CD4-positive, alpha-beta T cell (primary cell): ENCODE measurements at regions not wholly inside any gene's neighbourhood (a gene's known extent, or its start where the extent isn't known, plus 50 kb on each side); places are given as distances from the start of the nearest gene placed in this dataset.
A peak's percentile ranks its signal among the peaks of the same experiment; 100 is the strongest.

Source experiments
- ATAC-seq: fragments of 200-7000 bp; cut with Tn5 transposase; one replicate; pipeline ENCODE4 v1.10.0; 2022; ENCODE audit warnings: mild to moderate bottlenecking; ENCODE audit not compliant: poor library complexity
- CTCF ChIA-PET: fragments of 350-600 bp; sonication (Branson Sonifier 250); formaldehyde crosslinking; loops from one replicate; lab custom pipeline; 2021; ENCODE audit warnings: antibody characterized with exemption, inconsistent platforms; lab: Charles Lee
- POLR2A ChIA-PET: fragments of 350-600 bp; sonication (Branson Sonifier 250); formaldehyde crosslinking; loops from one replicate; lab custom pipeline; 2021; ENCODE audit warnings: antibody characterized with exemption, inconsistent platforms; lab: Charles Lee
- DNase-seq, 14 experiments: peaks; one replicate each; pipeline ENCODE4 v3.0.0-alpha.2; 2013 to 2020; ENCODE audit warnings: mixed read lengths in 2 of 14
- H3K27ac ChIP-seq, 2 donors: one replicate each; pipeline versions ENCODE4 v1.5.1 to v1.7.0; 2013; ENCODE audit warnings: low read length in 2 of 2, low read depth in 1 of 2, mild to moderate bottlenecking in 1 of 2
- H3K27me3 ChIP-seq, 2 experiments: 1 replicate in 1 of 2; 2 replicates in 1 of 2; pipeline versions ENCODE4 v1.6.1 to v1.7.0; 2013; ENCODE audit warnings: low read length in 2 of 2, control low read depth in 1 of 2, mild to moderate bottlenecking in 1 of 2, moderate library complexity in 1 of 2; ENCODE audit not compliant: insufficient read depth in 2 of 2, control insufficient read depth in 1 of 2
- H3K36me3 ChIP-seq: one replicate; pipeline ENCODE4 v1.6.1; 2013; ENCODE audit warnings: low read length, control low read depth; ENCODE audit not compliant: insufficient read depth
- H3K4me1 ChIP-seq: one replicate; pipeline ENCODE4 v1.6.1; 2013; ENCODE audit warnings: low read length, control low read depth; ENCODE audit not compliant: insufficient read depth
- H3K4me3 ChIP-seq: one replicate; pipeline ENCODE4 v1.5.1; 2013; ENCODE audit warnings: mild to moderate bottlenecking, low read length, moderate library complexity
- H3K9me3 ChIP-seq, 2 experiments: 1 replicate in 1 of 2; 2 replicates in 1 of 2; pipeline versions ENCODE4 v1.6.1 to v1.7.0; 2013; ENCODE audit warnings: low read length in 2 of 2, mild to moderate bottlenecking in 2 of 2, control low read depth in 1 of 2, moderate library complexity in 1 of 2; ENCODE audit not compliant: control insufficient read depth in 1 of 2, insufficient read depth in 1 of 2
- H3K27ac Mint-ChIP-seq: one replicate; pipeline ENCODE4 v1.8.0; 2020; ENCODE audit warnings: mixed read lengths
- H3K27me3 Mint-ChIP-seq: one replicate; pipeline ENCODE4 v1.8.0; 2021; ENCODE audit warnings: mixed read lengths
- H3K36me3 Mint-ChIP-seq: one replicate; pipeline ENCODE4 v1.8.0; 2021; ENCODE audit warnings: low read depth, mixed read lengths
- H3K4me1 Mint-ChIP-seq: one replicate; pipeline ENCODE4 v1.8.0; 2021; ENCODE audit warnings: low read depth, mixed read lengths
- H3K4me3 Mint-ChIP-seq: one replicate; pipeline ENCODE4 v1.8.0; 2020; ENCODE audit warnings: mild to moderate bottlenecking, mixed read lengths
- H3K9me3 Mint-ChIP-seq: one replicate; pipeline ENCODE4 v1.8.0; 2020; ENCODE audit warnings: mixed read lengths
- intact Hi-C, 2 experiments: fragments of 100-400 bp; cut with DNase I in 1 of 2; cut with micrococcal nuclease in 1 of 2; formaldehyde crosslinking; loops; one replicate each; pipeline versions ENCODE4 v1.15.1 to v1.9.0; 2023 to 2025; cut with DNase I, micrococcal nuclease
- TF ChIP-seq, protein P1 (sequence below): fragments of 200-600 bp; IDR thresholded peaks from one replicate; pipeline ENCODE4 v1.8.0; 2022; ENCODE audit warnings: antibody characterized with exemption, mild to moderate bottlenecking

DNA sequence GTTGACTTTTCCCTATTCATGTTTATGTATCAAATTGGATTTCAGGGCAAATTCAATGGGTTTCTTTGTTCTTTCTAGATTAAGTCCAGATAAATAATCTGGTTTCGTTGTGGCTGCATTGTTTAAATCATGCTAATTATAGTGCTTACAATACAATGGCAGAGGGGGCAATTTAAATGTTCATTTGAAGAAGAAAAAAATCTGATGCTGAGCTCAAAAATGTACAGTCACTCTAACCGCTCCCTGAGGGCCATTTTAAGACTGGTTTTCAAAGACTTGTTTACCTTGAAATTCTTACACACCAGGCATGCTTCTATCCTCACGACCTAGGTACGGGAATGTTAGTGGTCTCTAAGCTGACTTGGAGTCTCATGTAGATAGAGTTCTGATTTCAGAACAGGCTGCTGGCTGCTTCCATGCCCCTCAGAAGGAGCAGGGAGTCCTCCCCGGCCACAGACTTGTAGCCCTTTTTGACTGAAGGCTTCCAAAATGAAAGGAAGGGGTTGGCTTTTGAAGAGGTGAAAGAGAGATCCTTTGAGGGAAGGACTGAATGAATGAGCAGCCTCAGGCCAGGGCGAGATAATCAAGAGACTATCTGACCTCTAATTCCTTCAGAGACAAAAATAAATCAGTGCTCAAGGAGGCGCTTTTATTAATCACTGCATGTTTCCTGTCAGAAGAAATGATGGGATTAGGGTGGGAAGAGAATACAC is 86.1 kb upstream of the ZNF217 start:
- CTCF ChIA-PET: no interaction called here
- no peak for DNase-seq
- Mint-ChIP-seq H3K36me3 (no peaks in the 10 kb centered on the region), H3K4me3 (no peak overlapping the region), H3K27me3 (no peaks in the 10 kb centered on the region), H3K9me3 (no peaks in the 10 kb centered on the region), H3K4me1 (peaks cover 32% of the 10 kb centered on the region), H3K27ac (peak overlapping the region; percentile 59)
- intact Hi-C loops: no loop called here
- Histone ChIP-seq H3K9me3 (no peaks in the 10 kb centered on the region), H3K4me3 (no peak overlapping the region), H3K27ac (no peak overlapping the region), H3K36me3 (no peaks in the 10 kb centered on the region), H3K27me3 (no peaks in the 10 kb centered on the region), H3K4me1 (peaks cover 6% of the 10 kb centered on the region)
- POLR2A ChIA-PET: interaction anchor here (1.2 kb wide), 2 partner anchors 19 to 70 kb away, joined by 3 to 4 read pairs; no protein-coding TSS in a partner anchor
- no peak for ATAC-seq
- TF ChIP-seq, protein P1, sequence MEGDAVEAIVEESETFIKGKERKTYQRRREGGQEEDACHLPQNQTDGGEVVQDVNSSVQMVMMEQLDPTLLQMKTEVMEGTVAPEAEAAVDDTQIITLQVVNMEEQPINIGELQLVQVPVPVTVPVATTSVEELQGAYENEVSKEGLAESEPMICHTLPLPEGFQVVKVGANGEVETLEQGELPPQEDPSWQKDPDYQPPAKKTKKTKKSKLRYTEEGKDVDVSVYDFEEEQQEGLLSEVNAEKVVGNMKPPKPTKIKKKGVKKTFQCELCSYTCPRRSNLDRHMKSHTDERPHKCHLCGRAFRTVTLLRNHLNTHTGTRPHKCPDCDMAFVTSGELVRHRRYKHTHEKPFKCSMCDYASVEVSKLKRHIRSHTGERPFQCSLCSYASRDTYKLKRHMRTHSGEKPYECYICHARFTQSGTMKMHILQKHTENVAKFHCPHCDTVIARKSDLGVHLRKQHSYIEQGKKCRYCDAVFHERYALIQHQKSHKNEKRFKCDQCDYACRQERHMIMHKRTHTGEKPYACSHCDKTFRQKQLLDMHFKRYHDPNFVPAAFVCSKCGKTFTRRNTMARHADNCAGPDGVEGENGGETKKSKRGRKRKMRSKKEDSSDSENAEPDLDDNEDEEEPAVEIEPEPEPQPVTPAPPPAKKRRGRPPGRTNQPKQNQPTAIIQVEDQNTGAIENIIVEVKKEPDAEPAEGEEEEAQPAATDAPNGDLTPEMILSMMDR: no peak

DNA sequence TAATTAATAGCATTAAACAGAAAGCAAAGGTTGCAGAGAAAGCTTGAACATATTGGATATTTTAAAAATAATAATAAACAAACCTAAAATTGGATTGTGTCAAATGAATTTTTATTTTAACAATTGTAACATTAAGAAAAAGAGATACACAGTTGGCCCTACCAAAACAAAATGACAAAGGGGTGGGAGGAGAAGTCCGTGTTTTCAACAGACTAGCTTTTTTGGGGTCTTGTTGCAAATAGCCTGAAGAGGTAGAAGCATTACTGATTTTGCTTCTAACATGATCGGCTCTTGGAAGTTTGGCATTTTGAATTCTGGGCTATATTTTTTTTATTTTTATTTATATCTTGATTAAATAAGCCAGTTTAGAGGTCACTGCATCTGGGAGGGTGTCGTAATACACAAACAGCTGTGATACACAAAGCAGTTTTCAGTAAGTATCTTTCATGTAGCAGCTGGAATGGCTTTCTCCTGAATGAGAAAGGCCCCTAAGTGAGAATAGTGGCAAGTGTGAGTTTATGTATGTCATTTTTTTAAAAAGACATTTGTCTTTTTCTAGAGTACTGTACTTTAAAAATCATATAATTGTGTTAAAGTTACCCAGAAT is 85.5 kb upstream of the ZNF217 start:
- Mint-ChIP-seq H3K27ac (peak overlapping the region; percentile 76), H3K4me3 (no peak overlapping the region), H3K4me1 (peaks cover 32% of the 10 kb centered on the region), H3K9me3 (no peaks in the 10 kb centered on the region), H3K27me3 (no peaks in the 10 kb centered on the region), H3K36me3 (no peaks in the 10 kb centered on the region)
- ATAC-seq (no peak), DNase-seq (no peak)
- Histone ChIP-seq H3K4me1 (peaks cover 6% of the 10 kb centered on the region), H3K9me3 (no peaks in the 10 kb centered on the region), H3K36me3 (no peaks in the 10 kb centered on the region), H3K4me3 (no peak overlapping the region), H3K27me3 (no peaks in the 10 kb centered on the region), H3K27ac (no peak overlapping the region)
- ChIA-PET POLR2A (interaction anchor here (0.6 to 1.7 kb wide), 7 partner anchors 18 to 1066 kb away, joined by 3 to 5 read pairs (median 3); no protein-coding TSS in a partner anchor), CTCF (interaction anchor here (0.6 to 0.8 kb wide), 2 partner anchors 11 to 75 kb away, joined by 3 to 4 read pairs; no protein-coding TSS in a partner anchor)
- intact Hi-C loops: no loop called here
- TF ChIP-seq, protein P1: no peak

DNA sequence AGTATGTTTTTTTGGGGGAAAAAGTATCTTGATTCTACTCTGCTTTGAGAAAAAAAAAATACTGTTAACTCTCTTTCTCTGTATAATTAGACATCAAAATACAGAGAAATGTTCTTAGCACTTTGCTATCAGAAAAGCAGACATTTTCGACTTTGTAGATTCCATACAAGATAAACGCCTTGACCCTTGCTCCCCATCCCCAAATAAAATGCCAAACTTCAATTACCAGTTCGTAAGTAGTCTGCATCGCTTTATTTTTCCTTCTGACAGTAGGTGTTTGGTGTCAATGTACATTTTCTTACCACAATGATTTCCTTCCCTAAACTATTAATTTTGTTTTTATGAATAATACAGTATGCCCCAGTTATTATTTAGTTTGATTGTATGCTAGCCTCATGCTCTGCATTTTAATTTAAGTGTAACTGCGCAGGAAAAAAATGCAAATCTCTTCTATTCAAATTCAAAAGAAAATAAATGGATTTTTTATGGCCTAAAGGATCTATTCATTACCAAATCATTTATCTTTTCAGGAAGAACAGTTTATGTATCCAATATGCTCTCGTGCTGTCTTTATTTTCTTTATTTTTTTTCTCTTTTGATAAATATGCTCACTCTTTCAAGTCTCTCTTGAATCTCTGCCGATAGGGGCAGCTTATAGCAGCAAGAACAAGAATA is 84.8 kb upstream of the ZNF217 start:
- Mint-ChIP-seq H3K27me3 (no peaks in the 10 kb centered on the region), H3K36me3 (no peaks in the 10 kb centered on the region), H3K4me3 (peak overlapping the region; percentile 47), H3K27ac (peak overlapping the region; percentile 76), H3K9me3 (no peaks in the 10 kb centered on the region), H3K4me1 (peaks cover 32% of the 10 kb centered on the region)
- TF ChIP-seq, protein P1: no peak
- Histone ChIP-seq H3K4me1 (peaks cover 6% of the 10 kb centered on the region), H3K4me3 (no peak overlapping the region), H3K27me3 (no peaks in the 10 kb centered on the region), H3K27ac (no peak overlapping the region), H3K36me3 (no peaks in the 10 kb centered on the region), H3K9me3 (no peaks in the 10 kb centered on the region)
- ChIA-PET POLR2A (interaction anchor here (0.6 to 1.7 kb wide), 7 partner anchors 17 to 1065 kb away, joined by 3 to 5 read pairs (median 3); no protein-coding TSS in a partner anchor), CTCF (interaction anchor here (0.6 to 0.8 kb wide), 2 partner anchors 11 to 74 kb away, joined by 3 to 4 read pairs; no protein-coding TSS in a partner anchor)
- no peak for DNase-seq
- no peak for ATAC-seq
- intact Hi-C loops: no loop called here
